Neuronal stem cell (in vitro differentiated cells): ENCODE measurements at regions not wholly inside any gene's neighbourhood (a gene's known extent, or its start where the extent isn't known, plus 50 kb on each side); places are given as distances from the start of the nearest gene placed in this dataset.

Experiments used
- DNase-seq: peaks from one replicate; pipeline ENCODE4 v3.0.0-alpha.2; 2013; ENCODE audit warnings: low spot score
- H2AFZ ChIP-seq: one replicate; pipeline ENCODE4 v1.6.1; 2013; ENCODE audit warnings: mild to moderate bottlenecking, low read length, inconsistent platforms
- H2AK5ac ChIP-seq: 2 replicates; pipeline ENCODE4 v1.6.1; 2013; ENCODE audit warnings: low read depth, mild to moderate bottlenecking, inconsistent platforms, low read length, moderate library complexity, mixed read lengths
- H2BK120ac ChIP-seq: 2 replicates; pipeline ENCODE4 v1.6.1; 2013; ENCODE audit warnings: low read depth, mild to moderate bottlenecking, inconsistent platforms, low read length, moderate library complexity, mixed read lengths
- H2BK12ac ChIP-seq: one replicate; pipeline ENCODE4 v1.6.1; 2013; ENCODE audit warnings: low read length, inconsistent platforms
- H2BK15ac ChIP-seq: 2 replicates; pipeline ENCODE4 v1.6.1; 2013; ENCODE audit warnings: mild to moderate bottlenecking, low read length, inconsistent platforms, mixed read lengths
- H2BK5ac ChIP-seq: one replicate; pipeline ENCODE4 v1.6.1; 2013; ENCODE audit warnings: inconsistent platforms, mild to moderate bottlenecking, low read length, moderate library complexity
- H3K14ac ChIP-seq: one replicate; pipeline ENCODE4 v1.6.1; 2013; ENCODE audit warnings: low read length, inconsistent platforms
- H3K18ac ChIP-seq: 2 replicates; pipeline ENCODE4 v1.6.1; 2013; ENCODE audit warnings: low read length, inconsistent platforms
- H3K23ac ChIP-seq: 2 replicates; pipeline ENCODE4 v1.6.1; 2013; ENCODE audit warnings: low read depth, mild to moderate bottlenecking, mixed read lengths, low read length, inconsistent platforms; ENCODE audit not compliant: poor library complexity
- H3K27ac ChIP-seq: replicated peaks from 3 replicates; pipeline ENCODE4 v1.5.1; 2013; ENCODE audit warnings: low read length, inconsistent platforms
- H3K27me3 ChIP-seq, 3 experiments: 2 replicates each; pipeline ENCODE4 v1.6.1; 2013; ENCODE audit warnings: low read length in 3 of 3, mild to moderate bottlenecking in 2 of 3, inconsistent platforms in 1 of 3, low read depth in 1 of 3, mixed read lengths in 1 of 3, moderate library complexity in 1 of 3; ENCODE audit not compliant: control insufficient read depth in 3 of 3, insufficient read depth in 3 of 3
- H3K36me3 ChIP-seq, 2 donors: replicated peaks in 1 of 2; 2 replicates each; pipeline ENCODE4 v1.6.1; 2013; ENCODE audit warnings: low read length in 2 of 2; ENCODE audit not compliant: control insufficient read depth in 2 of 2, insufficient read depth in 2 of 2
- H3K4ac ChIP-seq: 2 replicates; pipeline ENCODE4 v1.6.1; 2013; ENCODE audit warnings: inconsistent platforms, mild to moderate bottlenecking, low read length, moderate library complexity
- H3K4me1 ChIP-seq, 2 donors: 1 replicate in 1 of 2; 2 replicates in 1 of 2; pipeline ENCODE4 v1.6.1; 2013; ENCODE audit warnings: low read length in 2 of 2, low read depth in 1 of 2; ENCODE audit not compliant: control insufficient read depth in 2 of 2, insufficient read depth in 1 of 2
- H3K4me2 ChIP-seq: one replicate; pipeline ENCODE4 v1.6.1; 2013; ENCODE audit warnings: mild to moderate bottlenecking, low read length, inconsistent platforms; ENCODE audit not compliant: insufficient read depth, poor library complexity, severe bottlenecking
- H3K4me3 ChIP-seq, 2 donors: 2 replicates each; pipeline ENCODE4 v1.5.1; 2013; ENCODE audit warnings: low read length in 2 of 2, mild to moderate bottlenecking in 2 of 2, inconsistent platforms in 1 of 2, moderate library complexity in 1 of 2
- H3K79me1 ChIP-seq: one replicate; pipeline ENCODE4 v1.6.1; 2013; ENCODE audit warnings: low read depth, mild to moderate bottlenecking, inconsistent platforms, low read length, moderate library complexity
- H3K9ac ChIP-seq: one replicate; pipeline ENCODE4 v1.6.1; 2013; ENCODE audit warnings: mild to moderate bottlenecking, low read depth, low read length, inconsistent platforms; ENCODE audit not compliant: poor library complexity
- H3K9me3 ChIP-seq, 2 donors: replicated peaks in 1 of 2; 2 replicates each; pipeline versions ENCODE3 to v1.6.1; 2013; ENCODE audit warnings: low read length in 2 of 2, mild to moderate bottlenecking in 2 of 2, inconsistent platforms in 1 of 2, low read depth in 1 of 2, mixed read lengths in 1 of 2, moderate library complexity in 1 of 2; ENCODE audit not compliant: control insufficient read depth in 2 of 2, insufficient read depth in 1 of 2
- H4K8ac ChIP-seq: one replicate; pipeline ENCODE4 v1.6.1; 2013; ENCODE audit warnings: low read depth, mild to moderate bottlenecking, inconsistent platforms, low read length, moderate library complexity
- H4K91ac ChIP-seq: one replicate; pipeline ENCODE4 v1.6.1; 2013; ENCODE audit warnings: low read length, low read depth, mild to moderate bottlenecking, inconsistent platforms; ENCODE audit not compliant: poor library complexity
- WGBS, 2 donors: extraction: QIAGEN DNeasy Blood & Tissue Kit; methylation state at CpG; one replicate each; pipeline ENCODE4 v1.1.7; 2013; ENCODE audit warnings: missing lambda C conversion rate in 2 of 2, mixed read lengths in 1 of 2; ENCODE audit not compliant: insufficient read length in 2 of 2, insufficient replicate concordance in 1 of 2; ENCODE audit errors: extremely low coverage in 2 of 2; 5-methylcytosine and 5-hydroxymethylcytosine counted together

DNA sequence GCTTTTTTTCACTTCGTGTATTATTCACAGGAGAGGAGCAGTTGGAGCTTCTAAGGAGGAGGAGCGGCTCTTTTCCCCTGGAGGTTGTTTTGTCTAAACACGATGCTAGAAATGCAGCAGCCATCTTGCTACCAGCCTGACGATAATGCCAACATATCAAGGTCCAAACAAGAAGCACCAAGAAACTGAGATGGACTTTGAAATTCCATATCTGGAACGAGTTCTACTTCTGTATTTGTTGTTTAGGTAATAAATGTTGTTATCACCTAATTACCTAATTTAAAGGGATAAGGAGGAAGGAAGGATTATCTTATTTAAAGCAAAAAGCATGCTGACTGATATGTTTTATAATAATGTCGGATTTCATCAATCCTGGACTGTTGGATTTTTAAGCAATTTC is 174.4 kb upstream of the TMPO start:
- Histone ChIP-seq H3K23ac (no peak overlapping the region), H3K27me3 (no peaks in the 10 kb centered on the region), H3K9ac (no peak overlapping the region), H3K4ac (no peak overlapping the region), H3K27ac (no peak overlapping the region), H3K18ac (no peak overlapping the region), H3K79me1 (no peaks in the 10 kb centered on the region), H3K36me3 (no peaks in the 10 kb centered on the region), H3K14ac (no peak overlapping the region), H2BK120ac (no peak overlapping the region), H3K4me1 (no peaks in the 10 kb centered on the region), H2BK5ac (no peak overlapping the region), H3K9me3 (no peaks in the 10 kb centered on the region), H2BK12ac (no peak overlapping the region), H2BK15ac (no peak overlapping the region), H3K4me2 (no peak overlapping the region), H4K8ac (no peak overlapping the region), H4K91ac (no peak overlapping the region), H3K4me3 (no peak overlapping the region), H2AFZ (no peak overlapping the region), H2AK5ac (no peak overlapping the region)
- WGBS, 2 donors: no CpG with 5 or more reads among the region's 6 CpGs
- DNase-seq: no peak

DNA sequence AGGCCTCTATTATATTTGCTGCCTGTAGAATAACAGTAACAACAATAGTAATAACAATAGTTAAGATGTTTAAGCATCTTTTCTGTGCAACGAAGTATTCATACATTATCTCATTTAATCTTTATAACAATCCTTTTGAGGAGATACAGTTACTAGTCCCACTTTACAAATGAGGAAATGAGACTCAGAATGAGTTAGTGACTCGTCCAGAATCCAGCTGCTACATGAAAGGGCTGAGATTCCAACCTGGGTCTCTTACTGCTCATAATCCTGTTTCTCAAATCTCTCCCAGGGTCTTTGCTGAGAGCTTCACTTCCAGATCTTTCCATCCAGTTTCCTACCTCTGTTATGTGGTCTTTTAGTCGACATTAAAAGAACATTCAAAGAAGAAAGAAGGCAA is 173.7 kb upstream of the TMPO start:
- Histone ChIP-seq H3K4me2 (no peak overlapping the region), H3K27ac (no peak overlapping the region), H3K14ac (no peak overlapping the region), H2AK5ac (no peak overlapping the region), H3K4ac (no peak overlapping the region), H2BK5ac (no peak overlapping the region), H3K27me3 (no peaks in the 10 kb centered on the region), H3K9me3 (no peaks in the 10 kb centered on the region), H3K79me1 (no peaks in the 10 kb centered on the region), H2BK15ac (no peak overlapping the region), H3K4me1 (no peaks in the 10 kb centered on the region), H3K23ac (no peak overlapping the region), H2BK120ac (no peak overlapping the region), H3K4me3 (no peak overlapping the region), H3K18ac (no peak overlapping the region), H4K91ac (no peak overlapping the region), H3K9ac (no peak overlapping the region), H4K8ac (no peak overlapping the region), H3K36me3 (no peaks in the 10 kb centered on the region), H2AFZ (no peak overlapping the region), H2BK12ac (no peak overlapping the region)
- no CpG with 5 or more reads among the region's 3 CpGs for WGBS, 2 donors
- DNase-seq: no peak

GRCh38 chr12:98343002-98343567 is 172.3 kb upstream of the TMPO start:
- Histone ChIP-seq H2AK5ac (no peak overlapping the region), H3K4ac (no peak overlapping the region), H4K8ac (no peak overlapping the region), H2BK15ac (no peak overlapping the region), H2BK12ac (no peak overlapping the region), H3K9me3 (no peaks in the 10 kb centered on the region), H3K9ac (no peak overlapping the region), H3K4me1 (no peaks in the 10 kb centered on the region), H3K36me3 (no peaks in the 10 kb centered on the region), H2BK120ac (no peak overlapping the region), H3K4me3 (no peak overlapping the region), H2BK5ac (no peak overlapping the region), H3K18ac (no peak overlapping the region), H3K23ac (no peak overlapping the region), H3K79me1 (no peaks in the 10 kb centered on the region), H3K27me3 (no peaks in the 10 kb centered on the region), H3K4me2 (no peak overlapping the region), H2AFZ (no peak overlapping the region), H3K14ac (no peak overlapping the region), H3K27ac (no peak overlapping the region), H4K91ac (no peak overlapping the region)
- no CpG with 5 or more reads among the region's 4 CpGs for WGBS, 2 donors
- no peak for DNase-seq

- no peaks in the 10 kb centered on the region for H3K9me3 ChIP-seq
- no peak overlapping the region for H3K23ac ChIP-seq
- no peaks in the 10 kb centered on the region for H3K4me1 ChIP-seq
- no peak overlapping the region for H3K9ac ChIP-seq
- H2AK5ac ChIP-seq: no peak overlapping the region
- DNase-seq: no peak
- no peaks in the 10 kb centered on the region for H3K27me3 ChIP-seq
- no peak overlapping the region for H3K4ac ChIP-seq
- no peak overlapping the region for H3K27ac ChIP-seq
- no peak overlapping the region for H2AFZ ChIP-seq
- H3K4me2 ChIP-seq: no peak overlapping the region
- H3K14ac ChIP-seq: no peak overlapping the region
- no peak overlapping the region for H2BK5ac ChIP-seq
- H4K91ac ChIP-seq: no peak overlapping the region
- no CpG with 5 or more reads among the region's 8 CpGs for WGBS, 2 donors
- no peak overlapping the region for H2BK12ac ChIP-seq
- no peak overlapping the region for H2BK120ac ChIP-seq
- no peak overlapping the region for H4K8ac ChIP-seq
- no peaks in the 10 kb centered on the region for H3K36me3 ChIP-seq
- H3K4me3 ChIP-seq: no peak overlapping the region
- no peaks in the 10 kb centered on the region for H3K79me1 ChIP-seq
- H3K18ac ChIP-seq: no peak overlapping the region
- no peak overlapping the region for H2BK15ac ChIP-seq
Observed at GRCh38 chr12:98344046-98344930, 171.1 kb upstream of the TMPO start.
